Suprapubic skin (tissue), 4 donors: ENCODE measurements at regions not wholly inside any gene's neighbourhood (a gene's known extent, or its start where the extent isn't known, plus 50 kb on each side); places are given as distances from the start of the nearest gene placed in this dataset.
"Not testable (repeated sequence)": the region's sequence is repeated elsewhere in the genome, so short reads cannot be mapped to it uniquely, and the experiment has no call there.

ENCODE experiments used
- DNase-seq, 2 donors: peaks; one replicate each; pipeline ENCODE4 v3.0.0-alpha.2; 2019; ENCODE audit warnings: low spot score in 2 of 2
- H3K27ac ChIP-seq: fragments of 200-600 bp; sonication (generic); one replicate; pipeline ENCODE4 v1.5.1; 2019
- H3K27me3 ChIP-seq: fragments of 200-600 bp; sonication (generic); one replicate; pipeline ENCODE4 v1.5.1; 2019
- H3K36me3 ChIP-seq: fragments of 200-600 bp; sonication (generic); one replicate; pipeline ENCODE4 v1.5.1; 2019
- H3K4me1 ChIP-seq: fragments of 200-600 bp; sonication (generic); one replicate; pipeline ENCODE4 v1.5.1; 2019
- H3K4me3 ChIP-seq: fragments of 200-600 bp; sonication (generic); one replicate; pipeline ENCODE4 v1.5.1; 2019; ENCODE audit warnings: mild to moderate bottlenecking
- H3K9me3 ChIP-seq: fragments of 200-600 bp; sonication (generic); one replicate; pipeline ENCODE4 v1.5.1; 2019
- CTCF ChIP-seq, 2 donors: fragments of 200-600 bp in 1 of 2; fragments of 450-650 bp in 1 of 2; sonication (generic) in 1 of 2; IDR thresholded peaks; one replicate each; pipeline ENCODE4 v1.5.1; 2016 to 2019; ENCODE audit warnings: antibody characterized with exemption in 2 of 2, mild to moderate bottlenecking in 1 of 2, moderate library complexity in 1 of 2
- EP300 ChIP-seq: sonication (generic); formaldehyde crosslinking; IDR thresholded peaks from one replicate; pipeline ENCODE4 v1.6.1; 2017; ENCODE audit warnings: antibody characterized with exemption
- POLR2A ChIP-seq, 2 donors: fragments of 450-650 bp; IDR thresholded peaks; one replicate each; pipeline ENCODE4 v1.6.1; 2017; ENCODE audit warnings: antibody characterized with exemption in 2 of 2, mild to moderate bottlenecking in 2 of 2, moderate library complexity in 2 of 2
- POLR2AphosphoS5 ChIP-seq, 3 donors: sonication (generic); formaldehyde crosslinking; IDR thresholded peaks; one replicate each; pipeline ENCODE4 v1.6.1; 2017; ENCODE audit warnings: antibody characterized with exemption in 3 of 3
- WGBS: methylation state at CpG from one replicate; pipeline ENCODE4 v1.1.5; 2018; 5-methylcytosine and 5-hydroxymethylcytosine counted together

- H3K27ac ChIP-seq = no peak overlapping the region
- no peaks in the 10 kb centered on the region for H3K36me3 ChIP-seq
- 85% methylated on average over 8 of the region's 8 CpGs for WGBS
- no peak for TF ChIP-seq POLR2A (IDR thresholded peaks at IDR 0.05)
- no peak for TF ChIP-seq EP300
- no peak for TF ChIP-seq CTCF (IDR thresholded peaks at IDR 0.05)
- TF ChIP-seq POLR2AphosphoS5 (IDR thresholded peaks at IDR 0.05) = no peak
- no peak for DNase-seq
- H3K4me1 ChIP-seq = peaks cover 4% of the 10 kb centered on the region
- no peaks in the 10 kb centered on the region for H3K9me3 ChIP-seq
- no peak overlapping the region for H3K4me3 ChIP-seq
- H3K27me3 ChIP-seq = no peaks in the 10 kb centered on the region
Observed at GRCh38 chr6:79812195-79812594, 135.2 kb downstream of the ELOVL4 start.

- H3K9me3 ChIP-seq = no peaks in the 10 kb centered on the region
- WGBS = 39% methylated on average over 3 of the region's 3 CpGs
- no peaks in the 10 kb centered on the region for H3K27me3 ChIP-seq
- H3K4me1 ChIP-seq = peaks cover 4% of the 10 kb centered on the region
- H3K27ac ChIP-seq = no peak overlapping the region
- H3K4me3 ChIP-seq = no peak overlapping the region
- no peak for TF ChIP-seq POLR2A (IDR thresholded peaks at IDR 0.05)
- no peak for TF ChIP-seq POLR2AphosphoS5 (IDR thresholded peaks at IDR 0.05)
- TF ChIP-seq CTCF (IDR thresholded peaks at IDR 0.05) = no peak
- no peak for TF ChIP-seq EP300
- DNase-seq = no peak
- no peaks in the 10 kb centered on the region for H3K36me3 ChIP-seq
Observed at GRCh38 chr6:79810871-79811270, 136.5 kb downstream of the ELOVL4 start.

GRCh38 chr6:79810185-79810705, 137.1 kb downstream of the ELOVL4 start:
- peaks cover 4% of the 10 kb centered on the region for H3K4me1 ChIP-seq
- no peaks in the 10 kb centered on the region for H3K36me3 ChIP-seq
- H3K4me3 ChIP-seq = no peak overlapping the region
- H3K27me3 ChIP-seq = no peaks in the 10 kb centered on the region
- no peak overlapping the region for H3K27ac ChIP-seq
- WGBS = 57% methylated on average over 10 of the region's 10 CpGs
- DNase-seq = no peak
- no peaks in the 10 kb centered on the region for H3K9me3 ChIP-seq
- TF ChIP-seq POLR2A (IDR thresholded peaks at IDR 0.05) (no peak), CTCF (IDR thresholded peaks at IDR 0.05) (no peak), POLR2AphosphoS5 (IDR thresholded peaks at IDR 0.05) (no peak), EP300 (no peak)

GRCh38 chr6:79808921-79809320, 138.4 kb downstream of the ELOVL4 start:
- H3K27me3 ChIP-seq = no peaks in the 10 kb centered on the region
- H3K4me1 ChIP-seq = peaks cover 4% of the 10 kb centered on the region
- no peaks in the 10 kb centered on the region for H3K36me3 ChIP-seq
- H3K27ac ChIP-seq = no peak overlapping the region
- H3K4me3 ChIP-seq = no peak overlapping the region
- DNase-seq = no peak
- WGBS = 68% methylated on average over 2 of the region's 2 CpGs
- no peak for TF ChIP-seq POLR2AphosphoS5 (IDR thresholded peaks at IDR 0.05)
- TF ChIP-seq POLR2A (IDR thresholded peaks at IDR 0.05) = no peak
- TF ChIP-seq EP300 = no peak
- TF ChIP-seq CTCF (IDR thresholded peaks at IDR 0.05) = no peak
- H3K9me3 ChIP-seq = no peaks in the 10 kb centered on the region

- not testable (repeated sequence) for H3K36me3 ChIP-seq, H3K9me3 ChIP-seq, H3K4me3 ChIP-seq, H3K4me1 ChIP-seq, H3K27me3 ChIP-seq, H3K27ac ChIP-seq, DNase-seq
- WGBS = 96% methylated on average over 5 of the region's 5 CpGs
Observed at GRCh38 chr6:79806661-79807060, 140.7 kb downstream of the ELOVL4 start.

- TF ChIP-seq POLR2AphosphoS5 (IDR thresholded peaks at IDR 0.05) (no peak), CTCF (IDR thresholded peaks at IDR 0.05) (no peak), EP300 (no peak), POLR2A (IDR thresholded peaks at IDR 0.05) (no peak)
- WGBS = 66% methylated on average over 3 of the region's 3 CpGs
- Histone ChIP-seq H3K4me1 (no peaks in the 10 kb centered on the region), H3K36me3 (no peaks in the 10 kb centered on the region), H3K4me3 (no peak overlapping the region), H3K27me3 (no peaks in the 10 kb centered on the region), H3K9me3 (no peaks in the 10 kb centered on the region), H3K27ac (no peak overlapping the region)
- no peak for DNase-seq
Observed at GRCh38 chr6:79804732-79805131, 142.6 kb downstream of the ELOVL4 start.
